Muscle layer of colon (tissue), 2 donors: ENCODE measurements at regions not wholly inside any gene's neighbourhood (a gene's known extent, or its start where the extent isn't known, plus 50 kb on each side); places are given as distances from the start of the nearest gene placed in this dataset.

Source experiments
- H3K27ac ChIP-seq: one replicate; pipeline ENCODE4 v1.7.0; 2013; ENCODE audit warnings: low read depth, mild to moderate bottlenecking, low read length, moderate library complexity
- H3K27me3 ChIP-seq, 2 donors: one replicate each; pipeline ENCODE4 v1.7.0; 2013; ENCODE audit warnings: low read length in 2 of 2, mild to moderate bottlenecking in 2 of 2; ENCODE audit not compliant: insufficient read depth in 2 of 2, control insufficient read depth in 1 of 2
- H3K36me3 ChIP-seq: one replicate; pipeline ENCODE4 v1.7.0; 2013; ENCODE audit warnings: mild to moderate bottlenecking, low read length; ENCODE audit not compliant: insufficient read depth
- H3K4me1 ChIP-seq: one replicate; pipeline ENCODE4 v1.7.0; 2013; ENCODE audit warnings: mild to moderate bottlenecking, low read length; ENCODE audit not compliant: insufficient read depth
- H3K4me3 ChIP-seq, 2 donors: one replicate each; pipeline ENCODE4 v1.7.0; 2013; ENCODE audit warnings: low read length in 2 of 2, low read depth in 1 of 2, mild to moderate bottlenecking in 1 of 2, moderate library complexity in 1 of 2
- H3K9ac ChIP-seq: one replicate; pipeline ENCODE4 v1.7.0; 2013; ENCODE audit warnings: low read length
- H3K9me3 ChIP-seq: one replicate; pipeline ENCODE4 v1.7.0; 2013; ENCODE audit warnings: mild to moderate bottlenecking, low read length
- donor health status: abdominal sarcoma.
- donor health status: Adenocarcinoma of cecum.

- no peaks in the 10 kb centered on the region for H3K9me3 ChIP-seq
- no peak overlapping the region for H3K27ac ChIP-seq
- H3K9ac ChIP-seq, result no peak overlapping the region
- no peak overlapping the region for H3K4me3 ChIP-seq
- no peaks in the 10 kb centered on the region for H3K36me3 ChIP-seq
- H3K27me3 ChIP-seq, result no peaks in the 10 kb centered on the region
- H3K4me1 ChIP-seq, result no peaks in the 10 kb centered on the region
These were observed 122.0 kb downstream of the CARTPT start for GRCh38 chr5:71841107-71841506.

DNA sequence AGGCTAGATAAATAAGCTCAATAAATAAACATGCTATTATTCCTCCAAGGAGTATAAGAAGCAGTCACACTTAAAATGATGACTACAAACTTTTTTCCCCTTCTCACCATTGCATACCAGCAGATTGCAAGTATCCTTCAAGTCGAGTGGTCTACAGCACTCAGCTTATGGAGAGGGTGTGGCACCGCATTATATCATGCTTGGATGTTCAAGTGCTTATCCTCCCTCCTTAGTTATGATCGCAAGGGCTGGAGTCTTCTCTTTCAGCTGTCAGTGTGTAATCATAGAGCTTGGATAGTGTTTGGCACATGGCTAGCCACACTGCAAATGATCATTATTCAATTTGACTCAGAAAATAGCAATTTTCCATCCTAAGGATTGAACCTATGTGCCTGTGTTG is 124.0 kb downstream of the CARTPT start:
- Histone ChIP-seq H3K27ac (no peak overlapping the region), H3K9me3 (no peaks in the 10 kb centered on the region), H3K4me1 (no peaks in the 10 kb centered on the region), H3K9ac (no peak overlapping the region), H3K4me3 (no peak overlapping the region), H3K36me3 (no peaks in the 10 kb centered on the region), H3K27me3 (no peaks in the 10 kb centered on the region)

DNA sequence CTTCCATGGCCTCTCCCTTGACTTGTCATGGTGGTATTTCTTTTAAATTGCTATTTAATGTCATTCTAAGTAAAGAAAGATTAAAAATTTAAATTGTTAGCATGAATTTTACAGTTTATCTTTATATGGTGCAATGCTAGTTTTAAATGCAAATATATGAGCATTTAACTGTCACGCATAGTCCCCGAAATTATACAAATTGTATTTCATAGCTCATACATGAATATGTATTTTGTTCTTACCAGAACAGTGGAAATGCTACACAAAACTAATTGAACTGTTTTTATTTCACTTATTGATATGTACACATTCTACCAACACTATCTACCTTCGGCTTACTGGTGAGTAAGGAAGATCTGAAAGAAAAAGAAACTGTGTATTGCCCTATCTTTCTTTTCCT is 125.8 kb downstream of the CARTPT start:
- Histone ChIP-seq H3K4me3 (no peak overlapping the region), H3K9ac (no peak overlapping the region), H3K36me3 (no peaks in the 10 kb centered on the region), H3K9me3 (no peaks in the 10 kb centered on the region), H3K4me1 (no peaks in the 10 kb centered on the region), H3K27me3 (no peaks in the 10 kb centered on the region), H3K27ac (no peak overlapping the region)

GRCh38 chr5:71859515-71859914 is 140.4 kb downstream of the CARTPT start:
- Histone ChIP-seq H3K9me3 (no peaks in the 10 kb centered on the region), H3K36me3 (no peaks in the 10 kb centered on the region), H3K4me3 (no peak overlapping the region), H3K9ac (no peak overlapping the region), H3K4me1 (no peaks in the 10 kb centered on the region), H3K27ac (no peak overlapping the region), H3K27me3 (no peaks in the 10 kb centered on the region)

DNA sequence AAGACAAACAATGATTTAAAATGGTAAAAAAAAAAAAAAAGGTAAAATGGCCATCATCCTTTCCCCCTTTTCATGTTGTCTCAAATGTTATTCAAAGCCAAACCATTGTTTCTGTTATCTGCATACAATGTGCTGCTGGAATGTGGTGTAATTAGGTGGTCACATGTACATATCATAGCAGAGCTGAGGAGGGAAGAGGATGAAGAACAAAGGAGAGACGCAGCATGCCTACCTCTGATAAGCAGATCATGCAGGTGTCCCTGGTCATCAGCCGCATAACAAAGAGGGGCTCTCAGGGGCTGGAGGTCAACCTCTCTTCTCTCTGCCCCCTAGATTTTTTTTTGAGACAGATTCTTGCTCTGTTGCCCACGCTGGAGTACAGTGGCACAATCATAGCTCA is 141.0 kb downstream of the CARTPT start:
- no peak overlapping the region for H3K9ac ChIP-seq
- H3K27ac ChIP-seq, result no peak overlapping the region
- H3K9me3 ChIP-seq, result no peaks in the 10 kb centered on the region
- no peaks in the 10 kb centered on the region for H3K27me3 ChIP-seq
- H3K4me3 ChIP-seq, result no peak overlapping the region
- H3K36me3 ChIP-seq, result no peaks in the 10 kb centered on the region
- H3K4me1 ChIP-seq, result peaks cover 2% of the 10 kb centered on the region

DNA sequence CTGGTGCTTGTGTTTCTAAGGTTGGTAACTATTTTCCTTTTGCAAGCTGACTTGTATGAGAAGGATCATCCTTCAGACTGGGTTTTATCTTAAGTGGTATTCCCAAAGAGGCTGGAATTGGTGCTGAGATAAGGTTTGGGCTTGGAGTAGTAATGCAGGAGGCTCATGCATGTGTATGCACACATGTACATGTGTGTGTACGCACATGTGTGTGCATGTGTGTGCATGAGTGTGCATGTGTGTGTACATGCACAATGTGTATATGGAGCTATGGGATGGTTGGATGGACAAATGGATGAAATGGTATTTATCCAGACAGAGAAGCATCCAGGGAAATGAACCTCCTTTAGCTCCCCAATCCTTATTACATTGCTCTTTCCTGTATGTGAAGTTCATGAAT is 142.6 kb downstream of the CARTPT start:
- Histone ChIP-seq H3K9me3 (no peaks in the 10 kb centered on the region), H3K4me1 (peaks cover 9% of the 10 kb centered on the region), H3K9ac (no peak overlapping the region), H3K27me3 (no peaks in the 10 kb centered on the region), H3K4me3 (no peak overlapping the region), H3K36me3 (no peaks in the 10 kb centered on the region), H3K27ac (no peak overlapping the region)

DNA sequence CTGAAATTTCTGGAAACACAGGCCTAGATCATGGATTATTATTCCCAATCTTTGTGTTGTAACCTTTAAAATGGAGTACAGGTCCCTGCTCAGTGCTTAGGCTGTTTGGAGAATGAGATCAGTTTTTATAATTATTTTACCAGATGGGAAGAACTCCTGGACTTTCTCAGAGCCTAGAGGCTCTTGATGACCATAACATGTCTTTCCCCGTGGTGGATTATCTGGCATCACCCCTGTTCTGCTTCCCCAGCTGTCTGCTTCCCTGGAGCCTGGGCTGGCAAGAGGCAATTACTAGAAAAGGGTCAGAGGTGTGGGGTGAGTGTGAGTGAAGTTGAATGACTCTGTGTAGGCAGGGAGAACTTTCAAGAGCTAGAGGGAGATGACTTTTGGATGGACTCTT is 143.0 kb downstream of the CARTPT start:
- Histone ChIP-seq H3K9me3 (no peaks in the 10 kb centered on the region), H3K4me3 (no peak overlapping the region), H3K4me1 (peaks cover 9% of the 10 kb centered on the region), H3K36me3 (no peaks in the 10 kb centered on the region), H3K27ac (no peak overlapping the region), H3K9ac (no peak overlapping the region), H3K27me3 (no peaks in the 10 kb centered on the region)

- Histone ChIP-seq H3K36me3 (no peaks in the 10 kb centered on the region), H3K4me3 (no peak overlapping the region), H3K4me1 (peaks cover 9% of the 10 kb centered on the region), H3K27me3 (no peaks in the 10 kb centered on the region), H3K27ac (no peak overlapping the region), H3K9ac (no peak overlapping the region), H3K9me3 (no peaks in the 10 kb centered on the region)
These were observed 143.5 kb downstream of the CARTPT start for GRCh38 chr5:71862507-71863060.

- no peak overlapping the region for H3K27ac ChIP-seq
These were observed 145.9 kb downstream of the CARTPT start for GRCh38 chr5:71864730-71865601.

GRCh38 chr5:71865665-71866320 is 146.7 kb downstream of the CARTPT start:
- no peaks in the 10 kb centered on the region for H3K36me3 ChIP-seq
- no peak overlapping the region for H3K27ac ChIP-seq
- H3K9me3 ChIP-seq, result no peaks in the 10 kb centered on the region
- no peaks in the 10 kb centered on the region for H3K27me3 ChIP-seq
- H3K9ac ChIP-seq, result no peak overlapping the region
- no peak overlapping the region for H3K4me3 ChIP-seq
- peaks cover 9% of the 10 kb centered on the region for H3K4me1 ChIP-seq

More at GRCh38 chr5:71864730-71865601, 145.9 kb downstream of the CARTPT start:
- H3K4me3 ChIP-seq, result no peak overlapping the region
- no peaks in the 10 kb centered on the region for H3K36me3 ChIP-seq
- H3K9ac ChIP-seq, result no peak overlapping the region
- H3K9me3 ChIP-seq, result no peaks in the 10 kb centered on the region
- H3K27me3 ChIP-seq, result no peaks in the 10 kb centered on the region
- H3K4me1 ChIP-seq, result peaks cover 9% of the 10 kb centered on the region

DNA sequence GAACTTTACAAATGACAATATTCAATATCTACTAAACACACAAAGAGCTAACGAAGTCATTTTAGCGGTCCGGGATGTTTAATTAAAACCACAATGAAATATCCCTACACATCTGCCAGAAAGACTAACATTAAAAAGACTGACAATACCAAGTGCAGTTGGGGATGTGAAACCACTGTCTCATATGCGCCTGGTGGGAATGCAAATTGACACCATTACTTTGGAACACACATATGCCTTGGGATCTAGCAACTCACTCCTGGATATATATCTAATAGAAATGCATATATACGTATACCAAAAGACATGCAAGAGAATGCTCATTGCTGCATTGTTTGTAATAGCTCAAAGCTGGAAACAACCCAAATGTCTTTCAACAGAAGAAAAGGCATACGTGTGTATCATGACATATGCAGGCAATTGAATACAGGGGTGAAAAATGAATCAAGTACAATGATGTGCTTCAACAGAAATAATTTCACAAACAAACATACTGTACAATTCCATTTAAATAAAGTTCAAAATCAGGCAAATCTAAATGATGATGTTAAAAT is 153.3 kb downstream of the CARTPT start:
- Histone ChIP-seq H3K36me3 (no peaks in the 10 kb centered on the region), H3K9me3 (no peaks in the 10 kb centered on the region), H3K4me3 (no peak overlapping the region), H3K9ac (no peak overlapping the region), H3K27me3 (no peaks in the 10 kb centered on the region), H3K27ac (no peak overlapping the region), H3K4me1 (no peaks in the 10 kb centered on the region)
